ENCODE measurements at regions not wholly inside any gene's neighbourhood (a gene's known extent, or its start where the extent isn't known, plus 50 kb on each side); places are given as distances from the start of the nearest gene placed in this dataset.

DNA sequence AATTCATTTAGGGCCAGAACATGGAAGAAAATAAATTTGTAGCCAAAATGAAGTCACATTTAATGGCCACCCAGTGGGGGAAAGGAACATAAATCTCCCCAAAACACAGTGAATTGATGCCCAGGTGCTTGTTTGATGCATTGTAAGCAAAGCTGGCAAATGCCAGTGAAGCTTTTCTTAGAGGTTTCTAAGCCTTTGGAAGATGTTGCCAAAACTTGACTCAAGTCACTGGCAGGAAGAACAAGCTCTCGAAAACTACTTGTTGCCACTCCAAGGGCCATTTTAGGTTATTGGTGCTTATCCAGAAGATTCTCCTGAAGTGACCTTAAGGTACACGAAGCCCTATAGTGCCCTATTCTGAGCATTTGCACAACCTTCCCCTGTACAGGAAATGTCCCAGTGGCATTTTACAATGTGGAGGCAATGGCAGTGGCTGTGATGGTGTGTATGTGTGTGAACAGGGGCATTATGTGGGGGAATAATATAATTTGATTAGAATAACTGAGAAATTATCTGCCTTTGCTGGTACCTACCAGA, 89.5 kb upstream of the NOVA1 start:
- Histone ChIP-seq H3K27me3 (ENCODE audit: control insufficient read depth, insufficient read depth, low read length) (no peaks in the 10 kb centered on the region), H3K56ac (ENCODE audit: extremely low read depth, insufficient read depth, low read length) (no peak overlapping the region), H2AFZ (replicated peaks; ENCODE audit: low read length, poor library complexity) (no peak overlapping the region), H3K79me1 (ENCODE audit: low read depth in 1 of 2, low read length in 2 of 2) (no peaks in the 10 kb centered on the region), H4K20me1 (ENCODE audit: insufficient read depth, low read length) (no peaks in the 10 kb centered on the region), H3K4me3 (ENCODE audit: insufficient read depth, low read depth, low read length) (no peak overlapping the region), H3K9me1 (ENCODE audit: insufficient read depth, low read length) (no peaks in the 10 kb centered on the region), H3K36me3 (ENCODE audit: control insufficient read depth, insufficient read depth, low read length) (no peaks in the 10 kb centered on the region), H3K27ac (ENCODE audit: insufficient read depth, low read length) (no peak overlapping the region), H3K23ac (ENCODE audit: low read depth, low read length) (no peak overlapping the region), H3K9ac (ENCODE audit: low read depth, low read length) (no peak overlapping the region), H3K9me3 (ENCODE audit: control insufficient read depth, insufficient read depth, low read length) (no peaks in the 10 kb centered on the region; the same call in 1 of the 2 replicates), H2BK20ac (ENCODE audit: low read depth, low read length) (no peak overlapping the region), H3K18ac (ENCODE audit: low read depth, low read length) (no peak overlapping the region), H3K4me1 (ENCODE audit: control insufficient read depth, insufficient read depth, low read length) (no peaks in the 10 kb centered on the region), H3K4me2 (ENCODE audit: low read depth, low read length) (no peak overlapping the region), H3K4ac (ENCODE audit: low read depth, low read length) (no peak overlapping the region), H2BK15ac (ENCODE audit: low read depth, low read length) (no peak overlapping the region), H2BK120ac (ENCODE audit: low read depth, low read length) (no peak overlapping the region), H2AK9ac (replicated peaks; ENCODE audit: low read depth, low read length, poor library complexity) (no peak overlapping the region), H4K5ac (ENCODE audit: low read depth, low read length) (no peak overlapping the region), H2AK5ac (ENCODE audit: low read depth, low read length) (no peak overlapping the region), H4K91ac (ENCODE audit: insufficient read depth, low read depth, low read length) (no peak overlapping the region), H2BK5ac (ENCODE audit: low read depth, low read length, poor library complexity, severe bottlenecking) (no peak overlapping the region), H4K8ac (ENCODE audit: low read depth in 2 of 2, low read length in 2 of 2) (no peak overlapping the region), H3K14ac (replicated peaks; ENCODE audit: low read depth, low read length) (no peak overlapping the region)
- ATAC-seq (ENCODE audit: low read depth) (no peak), DNase-seq (no peak)
- dilution Hi-C loops (cut with HindIII; ENCODE audit: low sequenced_read_pairs, unreplicated experiment) = no loop called here
- in situ Hi-C loops (cut with MboI; ENCODE audit: low sequenced_read_pairs) = no loop called here
- intact Hi-C loops (cut with micrococcal nuclease) = no loop called here
- POLR2A ChIA-PET (ENCODE audit: unreplicated experiment) = no interaction called here
- no TSS peak for BruUV-seq (replicated peaks)
- 20% methylated on average over 1 of the region's 2 CpGs; no CpG with 5 or more reads in 1 of the 2 experiments for WGBS, 2 experiments (ENCODE audit: extremely low coverage in 2 of 2, insufficient read length in 1 of 2)
- CTCF ChIA-PET = no interaction called here
- TF ChIP-seq MAFK (IDR thresholded peaks at IDR 0.05; ENCODE audit: low read depth, low read length) (no peak), BHLHE40 (IDR thresholded peaks at IDR 0.05; ENCODE audit: low read depth, low read length) (no peak), MXI1 (IDR thresholded peaks at IDR 0.05; ENCODE audit: borderline replicate concordance, low read depth, low read length) (no peak)
- TF ChIP-seq, protein P1, sequence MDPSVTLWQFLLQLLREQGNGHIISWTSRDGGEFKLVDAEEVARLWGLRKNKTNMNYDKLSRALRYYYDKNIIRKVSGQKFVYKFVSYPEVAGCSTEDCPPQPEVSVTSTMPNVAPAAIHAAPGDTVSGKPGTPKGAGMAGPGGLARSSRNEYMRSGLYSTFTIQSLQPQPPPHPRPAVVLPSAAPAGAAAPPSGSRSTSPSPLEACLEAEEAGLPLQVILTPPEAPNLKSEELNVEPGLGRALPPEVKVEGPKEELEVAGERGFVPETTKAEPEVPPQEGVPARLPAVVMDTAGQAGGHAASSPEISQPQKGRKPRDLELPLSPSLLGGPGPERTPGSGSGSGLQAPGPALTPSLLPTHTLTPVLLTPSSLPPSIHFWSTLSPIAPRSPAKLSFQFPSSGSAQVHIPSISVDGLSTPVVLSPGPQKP (IDR thresholded peaks at IDR 0.05; ENCODE audit: borderline replicate concordance, low read depth, low read length) = no peak

All from IMR-90 (cell line).